ENCODE measurements at regions not wholly inside any gene's neighbourhood (a gene's known extent, or its start where the extent isn't known, plus 50 kb on each side); places are given as distances from the start of the nearest gene placed in this dataset.

GRCh38 chr12:27191531-27191930 is 52.6 kb upstream of the STK38L start:
- no peak for TF ChIP-seq CTCF (IDR thresholded peaks at IDR 0.05; ENCODE audit: insufficient read depth, low read length, poor library complexity, severe bottlenecking)
- no peak for TF ChIP-seq EZH2phosphoT487 (conservative IDR thresholded peaks at IDR 0.05; ENCODE audit: low read length)

Measured in SU-DHL-6 (cell line).